Mesenchymal stem cell (in vitro differentiated cells and primary cell): ENCODE measurements at regions not wholly inside any gene's neighbourhood (a gene's known extent, or its start where the extent isn't known, plus 50 kb on each side); places are given as distances from the start of the nearest gene placed in this dataset.

Experiments
- DNase-seq: peaks from one replicate; pipeline ENCODE4 v3.0.0-alpha.2; 2013
- H2AFZ ChIP-seq: one replicate; pipeline ENCODE4 v1.6.1; 2013; ENCODE audit warnings: low read depth, mild to moderate bottlenecking, control low read depth, inconsistent platforms, low read length, moderate library complexity
- H2AK5ac ChIP-seq: 2 replicates; pipeline ENCODE4 v1.6.1; 2013; ENCODE audit warnings: low read length, moderate library complexity, mild to moderate bottlenecking, inconsistent platforms; ENCODE audit not compliant: severe bottlenecking
- H2BK120ac ChIP-seq: one replicate; pipeline ENCODE4 v1.6.1; 2013; ENCODE audit warnings: low read depth, mild to moderate bottlenecking, inconsistent platforms, low read length, moderate library complexity
- H2BK12ac ChIP-seq, 2 experiments: one replicate each; pipeline ENCODE4 v1.6.1; 2013; ENCODE audit warnings: inconsistent platforms in 2 of 2, low read length in 2 of 2, mild to moderate bottlenecking in 2 of 2, moderate library complexity in 2 of 2, control low read depth in 1 of 2
- H2BK15ac ChIP-seq: one replicate; pipeline ENCODE4 v1.6.1; 2013; ENCODE audit warnings: mild to moderate bottlenecking, low read depth, inconsistent platforms; ENCODE audit not compliant: poor library complexity, severe bottlenecking
- H2BK5ac ChIP-seq: 2 replicates; pipeline ENCODE4 v1.6.1; 2013; ENCODE audit warnings: low read depth, mild to moderate bottlenecking, low read length, control low read depth, inconsistent platforms; ENCODE audit not compliant: poor library complexity, severe bottlenecking
- H3K14ac ChIP-seq, 2 experiments: one replicate each; pipeline ENCODE4 v1.6.1; 2013; ENCODE audit warnings: inconsistent platforms in 2 of 2, low read length in 2 of 2, control low read depth in 1 of 2, mild to moderate bottlenecking in 1 of 2, moderate library complexity in 1 of 2
- H3K18ac ChIP-seq, 2 experiments: one replicate each; pipeline ENCODE4 v1.6.1; 2013; ENCODE audit warnings: inconsistent platforms in 2 of 2, low read length in 2 of 2, control low read depth in 1 of 2, low read depth in 1 of 2, mild to moderate bottlenecking in 1 of 2
- H3K23ac ChIP-seq, 2 experiments: one replicate each; pipeline ENCODE4 v1.6.1; 2013; ENCODE audit warnings: inconsistent platforms in 2 of 2, low read length in 2 of 2, mild to moderate bottlenecking in 2 of 2, moderate library complexity in 2 of 2, control low read depth in 1 of 2
- H3K27ac ChIP-seq: 2 replicates; pipeline ENCODE4 v1.5.1; 2013; ENCODE audit warnings: mild to moderate bottlenecking, moderate library complexity, low read length, control low read depth, inconsistent platforms; ENCODE audit not compliant: poor library complexity, severe bottlenecking
- H3K27me3 ChIP-seq, 2 experiments: 2 replicates each; pipeline versions ENCODE4 v1.6.1 to v1.7.0; 2013; ENCODE audit warnings: low read length in 2 of 2, mild to moderate bottlenecking in 2 of 2, moderate library complexity in 2 of 2, control low read depth in 1 of 2, inconsistent platforms in 1 of 2; ENCODE audit not compliant: control insufficient read depth in 1 of 2, insufficient read depth in 1 of 2
- H3K36me3 ChIP-seq, 2 experiments: 2 replicates each; pipeline versions ENCODE4 v1.6.1 to v1.7.0; 2013; ENCODE audit warnings: low read length in 2 of 2, control low read depth in 1 of 2, inconsistent platforms in 1 of 2, low read depth in 1 of 2, mild to moderate bottlenecking in 1 of 2; ENCODE audit not compliant: insufficient read depth in 2 of 2, control insufficient read depth in 1 of 2
- H3K4ac ChIP-seq, 2 experiments: one replicate each; pipeline ENCODE4 v1.6.1; 2013; ENCODE audit warnings: inconsistent platforms in 2 of 2, low read length in 2 of 2, mild to moderate bottlenecking in 2 of 2, moderate library complexity in 2 of 2, control low read depth in 1 of 2, low read depth in 1 of 2
- H3K4me1 ChIP-seq: 2 replicates; pipeline ENCODE4 v1.6.1; 2013; ENCODE audit warnings: low read depth, low read length, control low read depth; ENCODE audit not compliant: control insufficient read depth, insufficient read depth
- H3K4me2 ChIP-seq: 2 replicates; pipeline ENCODE4 v1.6.1; 2013; ENCODE audit warnings: low read length, mild to moderate bottlenecking, inconsistent platforms; ENCODE audit not compliant: poor library complexity, severe bottlenecking
- H3K4me3 ChIP-seq, 2 experiments: 2 replicates each; pipeline versions ENCODE4 v1.5.1 to v1.7.0; 2013; ENCODE audit warnings: low read length in 2 of 2, mild to moderate bottlenecking in 2 of 2, control low read depth in 1 of 2, low read depth in 1 of 2; ENCODE audit not compliant: insufficient read depth in 1 of 2
- H3K79me1 ChIP-seq: replicated peaks from 2 replicates; pipeline ENCODE4 v1.6.1; 2013; ENCODE audit warnings: mild to moderate bottlenecking, control low read depth, low read length, inconsistent platforms; ENCODE audit not compliant: poor library complexity, severe bottlenecking
- H3K9ac ChIP-seq: 2 replicates; pipeline ENCODE4 v1.7.0; 2013; ENCODE audit warnings: mild to moderate bottlenecking, low read length, moderate library complexity
- H3K9me3 ChIP-seq: 2 replicates; pipeline ENCODE4 v1.7.0; 2013; ENCODE audit warnings: mild to moderate bottlenecking, low read length; ENCODE audit not compliant: control insufficient read depth
- H4K8ac ChIP-seq: one replicate; pipeline ENCODE4 v1.6.1; 2013; ENCODE audit warnings: inconsistent platforms, mild to moderate bottlenecking, low read length, moderate library complexity
- H4K91ac ChIP-seq: one replicate; pipeline ENCODE4 v1.6.1; 2013; ENCODE audit warnings: mild to moderate bottlenecking, low read length, inconsistent platforms
- WGBS: methylation state at CpG from one replicate; pipeline ENCODE4 v1.1.7; 2013; ENCODE audit warnings: mixed read lengths; 5-methylcytosine and 5-hydroxymethylcytosine counted together

DNA sequence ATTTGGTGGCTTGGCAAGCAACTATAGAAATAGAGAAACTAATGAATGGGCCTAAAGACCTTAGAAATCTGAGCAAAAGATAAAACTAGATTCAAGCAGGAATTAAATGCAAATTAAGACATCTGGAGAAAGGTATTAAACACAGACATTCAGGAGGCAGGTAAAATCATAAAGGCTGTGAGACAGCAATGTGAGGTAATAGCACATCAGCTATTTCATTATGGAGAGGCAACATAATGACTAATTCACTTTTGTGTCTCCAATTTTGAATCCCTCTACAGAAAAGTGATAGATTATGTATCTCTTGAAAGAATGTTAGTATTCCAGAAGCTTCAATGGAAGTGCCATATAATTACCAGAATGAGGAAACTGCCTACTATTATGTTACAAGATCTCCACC is 175.9 kb upstream of the LRIG3 start:
- H3K4me3 ChIP-seq = no peak overlapping the region
- no peaks in the 10 kb centered on the region for H3K79me1 ChIP-seq
- no peak overlapping the region for H3K4ac ChIP-seq
- H3K4me1 ChIP-seq = no peaks in the 10 kb centered on the region
- H2BK120ac ChIP-seq = no peak overlapping the region
- no peak overlapping the region for H3K9ac ChIP-seq
- no peaks in the 10 kb centered on the region for H3K27me3 ChIP-seq
- H2BK12ac ChIP-seq = no peak overlapping the region
- H2BK15ac ChIP-seq = no peak overlapping the region
- H2BK5ac ChIP-seq = no peak overlapping the region
- H3K4me2 ChIP-seq = no peak overlapping the region
- H3K36me3 ChIP-seq = no peaks in the 10 kb centered on the region
- H3K18ac ChIP-seq = no peak overlapping the region
- H3K14ac ChIP-seq = no peak overlapping the region
- H3K9me3 ChIP-seq = no peaks in the 10 kb centered on the region
- no peak for DNase-seq
- no peak overlapping the region for H3K27ac ChIP-seq
- no peak overlapping the region for H2AFZ ChIP-seq
- H4K91ac ChIP-seq = no peak overlapping the region
- H2AK5ac ChIP-seq = no peak overlapping the region
- H4K8ac ChIP-seq = no peak overlapping the region
- H3K23ac ChIP-seq = no peak overlapping the region

GRCh38 chr12:59093073-59093772 is 172.9 kb upstream of the LRIG3 start:
- Histone ChIP-seq H3K4ac (no peak overlapping the region), H2AFZ (no peak overlapping the region), H2BK5ac (no peak overlapping the region), H3K36me3 (no peaks in the 10 kb centered on the region), H3K27ac (no peak overlapping the region), H4K91ac (no peak overlapping the region), H3K9me3 (no peaks in the 10 kb centered on the region), H3K23ac (no peak overlapping the region), H2BK15ac (no peak overlapping the region), H2BK12ac (no peak overlapping the region), H3K4me1 (no peaks in the 10 kb centered on the region), H3K27me3 (no peaks in the 10 kb centered on the region), H2BK120ac (no peak overlapping the region), H3K9ac (no peak overlapping the region), H3K14ac (no peak overlapping the region), H2AK5ac (no peak overlapping the region), H3K79me1 (no peaks in the 10 kb centered on the region), H4K8ac (no peak overlapping the region), H3K4me2 (no peak overlapping the region), H3K4me3 (no peak overlapping the region), H3K18ac (no peak overlapping the region)
- DNase-seq = no peak
- WGBS = no CpG with 5 or more reads among the region's 1 CpG

DNA sequence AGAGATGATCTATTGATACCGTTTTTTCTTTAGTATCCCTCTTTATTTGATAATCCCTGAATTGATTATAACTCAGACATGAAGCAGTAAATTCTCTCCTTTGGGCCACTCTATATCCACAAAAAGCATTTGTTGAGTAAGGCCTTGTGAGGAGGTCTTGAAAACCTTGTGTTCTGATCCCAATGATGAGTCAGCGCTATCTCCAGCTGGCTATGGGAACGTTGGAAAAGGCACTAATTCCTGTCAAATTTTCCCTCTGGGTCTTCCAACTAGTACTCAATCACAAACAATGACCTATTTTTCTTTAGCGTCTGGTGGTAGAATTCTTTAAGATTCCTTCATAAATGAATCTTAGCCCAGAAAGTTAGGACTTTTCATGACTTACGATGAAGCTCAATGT is 168.4 kb upstream of the LRIG3 start:
- H3K9ac ChIP-seq = peak overlapping the region; percentile 26
- no peak overlapping the region for H3K23ac ChIP-seq
- no peak overlapping the region for H3K4ac ChIP-seq
- no peak overlapping the region for H2AFZ ChIP-seq
- no peak overlapping the region for H3K4me2 ChIP-seq
- H4K8ac ChIP-seq = no peak overlapping the region
- no peak overlapping the region for H2BK12ac ChIP-seq
- H3K4me3 ChIP-seq = no peak overlapping the region
- H4K91ac ChIP-seq = no peak overlapping the region
- H3K14ac ChIP-seq = no peak overlapping the region
- no peak overlapping the region for H3K18ac ChIP-seq
- H3K27ac ChIP-seq = no peak overlapping the region
- H2BK120ac ChIP-seq = no peak overlapping the region
- H3K27me3 ChIP-seq = no peaks in the 10 kb centered on the region
- H2BK5ac ChIP-seq = no peak overlapping the region
- no peak overlapping the region for H2AK5ac ChIP-seq
- 67% methylated on average over 4 of the region's 5 CpGs for WGBS
- peak; percentile 52 for DNase-seq
- H3K79me1 ChIP-seq = no peaks in the 10 kb centered on the region
- no peaks in the 10 kb centered on the region for H3K9me3 ChIP-seq
- no peaks in the 10 kb centered on the region for H3K36me3 ChIP-seq
- H2BK15ac ChIP-seq = no peak overlapping the region
- peaks cover 2% of the 10 kb centered on the region for H3K4me1 ChIP-seq

- no peak overlapping the region for H3K18ac ChIP-seq
- H2BK5ac ChIP-seq = no peak overlapping the region
- no peaks in the 10 kb centered on the region for H3K9me3 ChIP-seq
- H4K91ac ChIP-seq = no peak overlapping the region
- no peak overlapping the region for H2BK120ac ChIP-seq
- H3K4me3 ChIP-seq = no peak overlapping the region
- H3K14ac ChIP-seq = no peak overlapping the region
- no peak overlapping the region for H3K4me2 ChIP-seq
- no peak overlapping the region for H2AK5ac ChIP-seq
- H2BK15ac ChIP-seq = no peak overlapping the region
- no peak for DNase-seq
- no peak overlapping the region for H3K27ac ChIP-seq
- H3K79me1 ChIP-seq = no peaks in the 10 kb centered on the region
- H3K23ac ChIP-seq = no peak overlapping the region
- WGBS = 88% methylated on average over 2 of the region's 3 CpGs
- no peak overlapping the region for H3K4ac ChIP-seq
- H3K27me3 ChIP-seq = no peaks in the 10 kb centered on the region
- H3K4me1 ChIP-seq = peaks cover 2% of the 10 kb centered on the region
- H3K9ac ChIP-seq = no peak overlapping the region
- no peak overlapping the region for H2BK12ac ChIP-seq
- no peak overlapping the region for H4K8ac ChIP-seq
- H2AFZ ChIP-seq = no peak overlapping the region
- no peaks in the 10 kb centered on the region for H3K36me3 ChIP-seq
Measured at GRCh38 chr12:59087691-59088090, 167.4 kb upstream of the LRIG3 start.
